T-helper 17 cell (primary cell): ENCODE measurements at regions not wholly inside any gene's neighbourhood (a gene's known extent, or its start where the extent isn't known, plus 50 kb on each side); places are given as distances from the start of the nearest gene placed in this dataset.

Experiments used
- ATAC-seq: fragments of 150-1000 bp; cut with Tn5 transposase; 2 replicates; pipeline ENCODE4 v1.10.0; 2021; ENCODE audit warnings: mild to moderate bottlenecking, moderate library complexity
- DNase-seq, 3 donors: peaks; one replicate each; pipeline versions ENCODE4 v3.0.0 to v3.0.0-alpha.2; 2020 to 2021
- H3K9me3 ChIP-seq: one replicate; pipeline ENCODE4 v1.7.0; 2013; ENCODE audit warnings: low read length, mild to moderate bottlenecking; ENCODE audit not compliant: control insufficient read depth, poor library complexity, severe bottlenecking
- H3K27ac Mint-ChIP-seq: one replicate; pipeline ENCODE4 v1.8.0; 2022; ENCODE audit warnings: mild to moderate bottlenecking, moderate library complexity, mixed read lengths
- H3K27me3 Mint-ChIP-seq: one replicate; pipeline ENCODE4 v1.8.0; 2022; ENCODE audit warnings: mixed read lengths
- H3K36me3 Mint-ChIP-seq: one replicate; pipeline ENCODE4 v1.8.0; 2022; ENCODE audit warnings: low read depth, mixed read lengths
- H3K4me1 Mint-ChIP-seq: one replicate; pipeline ENCODE4 v1.8.0; 2022; ENCODE audit warnings: mild to moderate bottlenecking, mixed read lengths
- H3K4me3 Mint-ChIP-seq: one replicate; pipeline ENCODE4 v1.8.0; 2022; ENCODE audit warnings: mild to moderate bottlenecking, moderate library complexity, mixed read lengths

DNA sequence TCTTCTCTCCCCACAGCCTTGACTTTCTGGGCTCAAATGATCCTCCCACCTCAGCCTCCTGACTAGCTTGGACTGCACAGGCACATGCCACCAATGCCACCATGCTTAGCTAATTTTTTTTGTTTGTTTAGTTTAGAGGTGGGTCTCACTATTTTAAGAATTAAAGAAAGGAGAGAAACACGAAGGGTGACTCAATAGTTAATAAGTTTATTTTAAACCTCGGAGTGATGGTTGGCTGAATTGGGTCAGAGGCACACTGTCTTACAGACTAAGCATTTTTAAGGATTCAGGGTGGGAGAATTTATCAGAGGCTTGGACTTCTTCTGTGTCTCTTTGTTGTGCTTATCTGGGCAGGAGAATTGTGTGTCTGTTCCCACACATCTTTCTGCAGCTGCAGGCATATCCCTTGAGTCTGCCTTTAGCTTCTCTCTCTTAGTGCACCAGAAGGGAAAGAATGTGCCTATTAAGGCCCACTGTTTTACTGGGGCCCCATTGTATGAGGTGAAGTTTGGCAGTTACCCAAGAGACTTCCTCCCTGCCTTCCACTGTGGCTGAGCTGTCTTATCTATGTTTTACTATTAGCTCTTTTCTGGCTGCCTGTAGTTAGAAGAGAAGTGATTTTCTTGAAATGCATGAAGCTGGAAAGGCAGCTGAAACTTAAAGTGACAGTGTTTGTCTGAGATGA is 2172.0 kb downstream of the TP53TG3F start:
- Mint-ChIP-seq H3K27ac (no peak overlapping the region), H3K4me3 (no peak overlapping the region), H3K4me1 (no peaks in the 10 kb centered on the region), H3K27me3 (no peaks in the 10 kb centered on the region), H3K36me3 (no peaks in the 10 kb centered on the region)
- ATAC-seq (no peak), DNase-seq (no peak)
- H3K9me3 ChIP-seq, result no peaks in the 10 kb centered on the region

DNA sequence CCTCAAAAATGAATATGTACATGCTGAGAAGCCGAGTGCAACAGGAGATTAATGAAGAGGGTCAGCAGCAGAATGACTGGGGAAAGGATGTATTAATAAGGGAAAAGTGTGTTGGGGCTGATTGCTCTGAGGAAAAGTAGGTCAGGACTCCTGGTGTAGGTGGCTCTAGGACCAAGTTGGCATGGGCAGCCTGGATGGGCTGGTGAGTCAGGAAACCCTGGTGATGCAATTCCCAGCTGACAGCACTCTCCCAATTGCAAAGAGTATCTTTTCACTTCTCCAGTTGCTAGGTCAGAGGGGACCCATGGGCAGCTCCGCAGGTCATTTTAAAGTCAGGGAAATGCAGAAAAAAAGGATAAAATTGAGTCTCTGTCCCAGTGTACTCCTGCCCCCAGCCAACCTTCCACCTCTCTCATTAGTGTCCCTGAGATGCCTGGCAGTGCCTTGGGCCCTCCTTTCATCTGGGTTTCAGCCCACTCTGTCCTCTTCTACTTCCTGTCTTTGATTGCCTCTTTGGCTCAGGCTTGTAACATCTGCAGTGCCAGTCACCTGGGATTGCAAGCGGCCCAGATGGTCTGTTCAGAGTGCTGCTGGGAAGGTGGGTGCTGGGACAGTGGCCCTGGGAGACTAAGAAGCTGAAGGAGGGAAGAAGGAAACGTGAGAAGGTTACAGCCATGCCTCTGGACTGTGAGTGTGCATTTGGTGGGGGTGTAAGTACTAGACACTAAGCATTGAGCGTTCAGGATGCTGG is 2177.2 kb downstream of the TP53TG3F start:
- Mint-ChIP-seq H3K4me1 (no peaks in the 10 kb centered on the region), H3K27me3 (no peaks in the 10 kb centered on the region), H3K36me3 (no peaks in the 10 kb centered on the region), H3K4me3 (no peak overlapping the region), H3K27ac (no peak overlapping the region)
- DNase-seq (no peak), ATAC-seq (no peak)
- peaks cover 4% of the 10 kb centered on the region for H3K9me3 ChIP-seq

- no peak overlapping the region for H3K4me3 Mint-ChIP-seq
- H3K9me3 ChIP-seq, result peaks cover 4% of the 10 kb centered on the region
- DNase-seq (no peak), ATAC-seq (no peak)
- H3K36me3 Mint-ChIP-seq, result no peaks in the 10 kb centered on the region
- no peaks in the 10 kb centered on the region for H3K4me1 Mint-ChIP-seq
- no peak overlapping the region for H3K27ac Mint-ChIP-seq
- no peaks in the 10 kb centered on the region for H3K27me3 Mint-ChIP-seq
These were observed 2178.3 kb downstream of the TP53TG3F start for GRCh38 chr16:35637683-35638082.

- no peak overlapping the region for H3K4me3 Mint-ChIP-seq
- no peaks in the 10 kb centered on the region for H3K4me1 Mint-ChIP-seq
- H3K36me3 Mint-ChIP-seq, result no peaks in the 10 kb centered on the region
- H3K27ac Mint-ChIP-seq, result no peak overlapping the region
- peaks cover 4% of the 10 kb centered on the region for H3K9me3 ChIP-seq
- no peaks in the 10 kb centered on the region for H3K27me3 Mint-ChIP-seq
- no peak for ATAC-seq
- DNase-seq, result no peak
These were observed 2180.1 kb downstream of the TP53TG3F start for GRCh38 chr16:35639233-35640205.

DNA sequence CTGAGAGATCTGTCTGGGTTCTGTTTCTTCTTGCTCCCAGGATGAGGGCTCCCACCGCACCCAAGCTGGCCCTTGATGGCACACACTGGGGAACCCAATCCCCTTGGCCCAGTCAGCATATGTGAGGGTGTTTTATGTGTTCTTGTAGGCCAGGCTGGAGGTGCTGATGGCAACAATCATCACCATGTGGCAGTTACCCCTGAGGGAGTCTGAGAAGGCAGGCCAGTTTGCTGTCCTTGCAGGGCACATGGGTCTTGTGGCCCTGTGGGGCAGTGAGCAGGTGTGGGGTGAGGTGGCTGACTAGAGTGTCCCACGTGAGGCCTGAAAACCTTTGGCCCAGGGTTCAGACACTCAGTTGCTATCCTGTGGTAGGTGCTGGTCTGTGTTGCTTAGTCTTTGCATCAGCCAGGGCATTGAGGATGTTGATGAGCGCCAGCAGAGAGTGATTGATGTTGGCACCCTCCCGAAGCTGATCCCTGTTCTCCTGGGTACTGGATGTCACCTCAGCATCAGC is 2183.0 kb downstream of the TP53TG3F start:
- ATAC-seq (no peak), DNase-seq (no peak)
- H3K4me1 Mint-ChIP-seq, result no peaks in the 10 kb centered on the region
- no peaks in the 10 kb centered on the region for H3K36me3 Mint-ChIP-seq
- no peaks in the 10 kb centered on the region for H3K9me3 ChIP-seq
- no peaks in the 10 kb centered on the region for H3K27me3 Mint-ChIP-seq
- H3K27ac Mint-ChIP-seq, result no peak overlapping the region
- no peak overlapping the region for H3K4me3 Mint-ChIP-seq

GRCh38 chr16:35651841-35652240 is 2192.4 kb downstream of the TP53TG3F start:
- H3K9me3 ChIP-seq, result no peaks in the 10 kb centered on the region
- Mint-ChIP-seq H3K4me1 (no peaks in the 10 kb centered on the region), H3K27me3 (no peaks in the 10 kb centered on the region), H3K27ac (no peak overlapping the region), H3K4me3 (no peak overlapping the region), H3K36me3 (no peaks in the 10 kb centered on the region)
- ATAC-seq (no peak), DNase-seq (no peak)

DNA sequence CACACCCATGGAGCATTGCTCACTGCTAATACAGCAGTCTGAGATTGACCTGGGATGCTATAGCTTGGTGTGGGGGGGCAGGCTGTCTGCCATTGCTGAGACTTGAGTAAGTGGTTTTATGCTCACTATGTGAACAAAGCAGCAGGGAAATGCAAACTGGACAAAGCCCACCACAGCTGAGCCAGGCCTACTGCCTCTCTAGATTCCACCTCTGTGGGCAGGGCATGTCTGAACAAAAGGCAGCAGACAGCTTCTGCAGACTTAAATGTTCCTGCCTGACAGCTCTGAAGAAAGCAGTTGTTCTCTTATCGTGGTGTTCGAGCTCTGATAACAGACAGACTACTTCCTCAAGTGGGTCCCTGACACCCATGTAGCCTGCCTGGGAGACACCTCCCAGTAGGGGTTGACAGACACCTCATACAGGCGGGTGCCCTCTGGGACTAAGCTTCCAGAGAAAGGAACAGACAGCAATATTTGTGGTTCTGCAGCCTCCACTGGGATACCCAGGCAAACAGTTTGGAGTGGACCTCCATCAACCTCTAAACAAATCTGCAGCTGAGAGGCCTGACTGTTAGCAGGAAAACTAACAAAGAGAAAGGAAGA is 2204.8 kb downstream of the TP53TG3F start:
- H3K9me3 ChIP-seq, result no peaks in the 10 kb centered on the region
- no peaks in the 10 kb centered on the region for H3K27me3 Mint-ChIP-seq
- ATAC-seq, result no peak
- no peak overlapping the region for H3K27ac Mint-ChIP-seq
- no peak for DNase-seq
- no peak overlapping the region for H3K4me3 Mint-ChIP-seq
- H3K4me1 Mint-ChIP-seq, result no peaks in the 10 kb centered on the region
- H3K36me3 Mint-ChIP-seq, result no peaks in the 10 kb centered on the region

- ATAC-seq, result no peak
- no peaks in the 10 kb centered on the region for H3K4me1 Mint-ChIP-seq
- H3K27me3 Mint-ChIP-seq, result no peaks in the 10 kb centered on the region
- no peak for DNase-seq
- H3K4me3 Mint-ChIP-seq, result no peak overlapping the region
- no peak overlapping the region for H3K27ac Mint-ChIP-seq
- H3K9me3 ChIP-seq, result peaks cover 5% of the 10 kb centered on the region
- no peaks in the 10 kb centered on the region for H3K36me3 Mint-ChIP-seq
These were observed 2225.7 kb downstream of the TP53TG3F start for GRCh38 chr16:35685085-35685484.

DNA sequence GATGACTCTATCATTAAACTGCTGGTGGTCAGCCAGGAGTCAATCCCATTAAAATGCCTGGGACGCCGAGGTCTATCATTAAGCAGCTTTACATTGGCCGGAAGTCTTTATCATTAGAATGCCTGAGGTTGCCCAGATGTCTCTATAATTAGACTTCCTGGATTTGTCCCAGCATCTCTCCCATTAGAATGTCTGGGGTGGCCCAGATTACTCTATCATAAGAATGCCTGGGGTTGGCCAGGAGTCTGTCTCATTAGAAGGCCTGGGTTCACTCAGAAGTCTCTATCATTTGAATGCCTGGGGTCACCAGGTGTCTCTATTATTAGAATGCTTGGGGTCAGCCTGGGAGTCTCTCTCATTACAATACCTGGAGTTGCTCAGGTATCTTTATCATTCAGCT is 2227.2 kb downstream of the TP53TG3F start:
- Mint-ChIP-seq H3K27me3 (no peaks in the 10 kb centered on the region), H3K27ac (no peak overlapping the region), H3K36me3 (no peaks in the 10 kb centered on the region), H3K4me3 (no peak overlapping the region), H3K4me1 (no peaks in the 10 kb centered on the region)
- H3K9me3 ChIP-seq, result peaks cover 5% of the 10 kb centered on the region
- ATAC-seq (no peak), DNase-seq (no peak)

GRCh38 chr16:35687071-35687470 is 2227.7 kb downstream of the TP53TG3F start:
- Mint-ChIP-seq H3K36me3 (no peaks in the 10 kb centered on the region), H3K27me3 (no peaks in the 10 kb centered on the region), H3K27ac (no peak overlapping the region), H3K4me3 (no peak overlapping the region), H3K4me1 (no peaks in the 10 kb centered on the region)
- ATAC-seq, result no peak
- DNase-seq, result no peak
- H3K9me3 ChIP-seq, result peaks cover 5% of the 10 kb centered on the region

DNA sequence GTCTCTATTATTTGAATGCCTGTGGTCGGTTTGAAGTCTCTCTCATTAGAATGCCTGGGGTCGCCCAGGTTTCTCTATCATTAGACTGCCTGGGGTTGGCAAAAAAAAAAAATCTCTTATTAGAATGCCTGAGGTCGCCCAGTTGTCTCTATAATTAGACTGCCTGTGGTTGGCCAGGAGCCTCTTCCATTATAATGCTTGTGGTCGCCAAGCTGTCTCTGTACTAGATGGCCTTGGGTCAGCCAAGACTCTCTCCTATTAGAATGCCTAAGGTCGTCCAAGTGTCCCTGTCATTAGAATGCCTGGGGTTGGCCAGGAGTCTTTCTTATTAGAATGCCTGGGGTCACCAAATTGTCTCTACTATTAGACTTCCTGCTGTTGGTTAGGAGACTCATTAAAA is 2228.4 kb downstream of the TP53TG3F start:
- no peak for DNase-seq
- H3K36me3 Mint-ChIP-seq, result no peaks in the 10 kb centered on the region
- H3K9me3 ChIP-seq, result peaks cover 6% of the 10 kb centered on the region
- H3K4me1 Mint-ChIP-seq, result no peaks in the 10 kb centered on the region
- no peak overlapping the region for H3K4me3 Mint-ChIP-seq
- H3K27me3 Mint-ChIP-seq, result no peaks in the 10 kb centered on the region
- no peak overlapping the region for H3K27ac Mint-ChIP-seq
- ATAC-seq, result no peak

GRCh38 chr16:35689764-35690163 is 2230.4 kb downstream of the TP53TG3F start:
- no peaks in the 10 kb centered on the region for H3K36me3 Mint-ChIP-seq
- ATAC-seq, result no peak
- peaks cover 5% of the 10 kb centered on the region for H3K9me3 ChIP-seq
- no peaks in the 10 kb centered on the region for H3K4me1 Mint-ChIP-seq
- no peak overlapping the region for H3K27ac Mint-ChIP-seq
- no peaks in the 10 kb centered on the region for H3K27me3 Mint-ChIP-seq
- H3K4me3 Mint-ChIP-seq, result no peak overlapping the region
- DNase-seq, result no peak

DNA sequence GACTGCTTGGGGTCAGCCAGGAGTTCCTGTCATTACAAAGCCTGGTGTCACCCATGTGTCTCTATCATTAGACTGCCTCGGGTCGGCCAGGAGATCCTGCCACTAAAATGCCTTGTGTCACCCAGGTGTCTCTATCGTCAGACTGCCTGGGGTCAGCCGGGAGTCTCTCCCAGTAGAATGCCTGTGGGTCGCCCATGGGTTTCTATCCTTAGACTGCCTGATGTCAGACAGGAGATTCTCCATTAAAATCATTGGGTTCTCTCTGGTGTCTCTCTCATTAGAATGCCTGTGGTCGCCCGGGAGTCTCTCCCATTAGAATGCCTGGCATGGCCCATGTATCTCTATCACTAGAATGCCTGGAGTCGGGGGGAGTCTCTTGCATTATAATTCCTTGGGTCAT is 2231.0 kb downstream of the TP53TG3F start:
- ATAC-seq (no peak), DNase-seq (no peak)
- Mint-ChIP-seq H3K27me3 (no peaks in the 10 kb centered on the region), H3K36me3 (no peaks in the 10 kb centered on the region), H3K4me3 (no peak overlapping the region), H3K4me1 (no peaks in the 10 kb centered on the region), H3K27ac (no peak overlapping the region)
- H3K9me3 ChIP-seq, result peaks cover 3% of the 10 kb centered on the region
